ENCODE measurements at regions not wholly inside any gene's neighbourhood (a gene's known extent, or its start where the extent isn't known, plus 50 kb on each side); places are given as distances from the start of the nearest gene placed in this dataset.

- DNase-seq (ENCODE audit: low spot score), result no peak
Observed at GRCh38 chr5:124647352-124647751, 99.1 kb downstream of the ZNF608 start.

GRCh38 chr5:124645396-124645795 is 101.0 kb downstream of the ZNF608 start:
- DNase-seq (ENCODE audit: low spot score), result no peak

- DNase-seq (ENCODE audit: low spot score), result no peak
Observed at GRCh38 chr5:124644582-124644981, 101.9 kb downstream of the ZNF608 start.

GRCh38 chr5:124644138-124644537 is 102.3 kb downstream of the ZNF608 start:
- no peak for DNase-seq (ENCODE audit: low spot score)

- no peak for DNase-seq (ENCODE audit: low spot score)
Observed at GRCh38 chr5:124643336-124643735, 103.1 kb downstream of the ZNF608 start.

GRCh38 chr5:124642151-124642550 is 104.3 kb downstream of the ZNF608 start:
- DNase-seq (ENCODE audit: low spot score), result no peak

- DNase-seq (ENCODE audit: low spot score), result no peak
Observed at GRCh38 chr5:124641154-124641792, 105.2 kb downstream of the ZNF608 start.

GRCh38 chr5:124639095-124639665 is 107.3 kb downstream of the ZNF608 start:
- DNase-seq (ENCODE audit: low spot score), result no peak

- no peak for DNase-seq (ENCODE audit: low spot score)
Observed at GRCh38 chr5:124637011-124637410, 109.4 kb downstream of the ZNF608 start.

- no peak for DNase-seq (ENCODE audit: low spot score)
Observed at GRCh38 chr5:124634741-124635323, 111.6 kb downstream of the ZNF608 start.

GRCh38 chr5:124634228-124634739 is 112.2 kb downstream of the ZNF608 start:
- DNase-seq (ENCODE audit: low spot score), result peak; percentile 34

GRCh38 chr5:124633209-124633608 is 113.2 kb downstream of the ZNF608 start:
- no peak for DNase-seq (ENCODE audit: low spot score)

GRCh38 chr5:124631874-124632550 is 114.4 kb downstream of the ZNF608 start:
- no peak for DNase-seq (ENCODE audit: low spot score)

GRCh38 chr5:124630767-124631704 is 115.4 kb downstream of the ZNF608 start:
- peak; percentile 43 for DNase-seq (ENCODE audit: low spot score)

GRCh38 chr5:124628721-124629596 is 117.5 kb downstream of the ZNF608 start:
- DNase-seq (ENCODE audit: low spot score), result peak; percentile 93

GRCh38 chr5:124627815-124628595 is 118.4 kb downstream of the ZNF608 start:
- no peak for DNase-seq (ENCODE audit: low spot score)

GRCh38 chr5:124626053-124626452 is 120.4 kb downstream of the ZNF608 start:
- no peak for DNase-seq (ENCODE audit: low spot score)

GRCh38 chr5:124623265-124623664 is 123.2 kb downstream of the ZNF608 start:
- DNase-seq (ENCODE audit: low spot score), result no peak

- DNase-seq (ENCODE audit: low spot score), result no peak
Observed at GRCh38 chr5:124622851-124623250, 123.6 kb downstream of the ZNF608 start.

GRCh38 chr5:124621279-124621678 is 125.2 kb downstream of the ZNF608 start:
- DNase-seq (ENCODE audit: low spot score), result no peak
